Gastrocnemius medialis (tissue), 4 donors: ENCODE measurements at regions not wholly inside any gene's neighbourhood (a gene's known extent, or its start where the extent isn't known, plus 50 kb on each side); places are given as distances from the start of the nearest gene placed in this dataset.

Experiments
- CTCF ChIP-seq, 5 experiments: fragments of 450-650 bp in 3 of 5; fragments of 200-600 bp in 2 of 5; sonication (generic) in 2 of 5; IDR thresholded peaks in 4 of 5; conservative IDR thresholded peaks in 1 of 5; 1 replicate in 4 of 5; 2 replicates in 1 of 5; pipeline ENCODE4 v1.5.1; 2016 to 2019; ENCODE audit warnings: antibody characterized with exemption in 5 of 5, mild to moderate bottlenecking in 3 of 5, moderate library complexity in 3 of 5
- POLR2A ChIP-seq, 2 donors: fragments of 450-650 bp; IDR thresholded peaks; one replicate each; pipeline ENCODE4 v1.6.1; 2017; ENCODE audit warnings: antibody characterized with exemption in 2 of 2, mild to moderate bottlenecking in 2 of 2, moderate library complexity in 2 of 2

GRCh38 chr16:75911896-75912295 lies 185.6 kb upstream of the CPHXL start:
- TF ChIP-seq CTCF (IDR thresholded peaks at IDR 0.05 in 4 of 5, conservative IDR thresholded peaks at IDR 0.05 in 1 of 5) (no peak), POLR2A (IDR thresholded peaks at IDR 0.05) (no peak)
